Right ventricle myocardium superior (tissue), 1 donor: ENCODE measurements at regions not wholly inside any gene's neighbourhood (a gene's known extent, or its start where the extent isn't known, plus 50 kb on each side); places are given as distances from the start of the nearest gene placed in this dataset.

Experiments
- ATAC-seq: fragments of 200-7000 bp; cut with Tn5 transposase; one replicate; pipeline ENCODE4 v1.9.1; 2020; ENCODE audit warnings: mild to moderate bottlenecking; ENCODE audit not compliant: poor library complexity
- DNase-seq: peaks from one replicate; pipeline ENCODE4 v3.0.0-alpha.2; 2020
- intact Hi-C: fragments of 100-400 bp; cut with DNase I; formaldehyde crosslinking; loops from one replicate; pipeline ENCODE4 v1.11.2; 2022
- donor health status: DM: no; HTN: yes; CAD: no; lungs with severe emphysema.

- DNase-seq (no peak), ATAC-seq (no peak)
- intact Hi-C loops: no loop called here
Measured at GRCh38 chr11:69423181-69423580, 58.3 kb upstream of the LINC01488 start.

- intact Hi-C loops: no loop called here
- ATAC-seq (no peak), DNase-seq (no peak)
Measured at GRCh38 chr11:69423611-69424385, 57.7 kb upstream of the LINC01488 start.

- intact Hi-C loops: no loop called here
- DNase-seq: no peak
- no peak for ATAC-seq
Measured at GRCh38 chr11:69424748-69425147, 56.7 kb upstream of the LINC01488 start.

- DNase-seq (no peak), ATAC-seq (no peak)
- intact Hi-C loops: no loop called here
Measured at GRCh38 chr11:69425444-69425843, 56.0 kb upstream of the LINC01488 start.

GRCh38 chr11:69425895-69426544 lies 55.4 kb upstream of the LINC01488 start:
- intact Hi-C loops: no loop called here
- no peak for ATAC-seq
- no peak for DNase-seq

- peak; percentile 43 for ATAC-seq
- intact Hi-C loops: no loop called here
- DNase-seq: no peak
Measured at GRCh38 chr11:69427337-69427736, 54.1 kb upstream of the LINC01488 start.

GRCh38 chr11:69427906-69428880 lies 53.3 kb upstream of the LINC01488 start:
- intact Hi-C loops: no loop called here
- DNase-seq (no peak), ATAC-seq (no peak)

- no peak for DNase-seq
- ATAC-seq: no peak
- intact Hi-C loops: no loop called here
Measured at GRCh38 chr11:69429716-69430491, 51.6 kb upstream of the LINC01488 start.

- DNase-seq (no peak), ATAC-seq (no peak)
- intact Hi-C loops: no loop called here
Measured at GRCh38 chr11:69430566-69430965, 50.9 kb upstream of the LINC01488 start.

- ATAC-seq (no peak), DNase-seq (no peak)
- intact Hi-C loops: no loop called here
Measured at GRCh38 chr11:69431136-69431535, 50.3 kb upstream of the LINC01488 start.
